ENCODE measurements at regions not wholly inside any gene's neighbourhood (a gene's known extent, or its start where the extent isn't known, plus 50 kb on each side); places are given as distances from the start of the nearest gene placed in this dataset.

GRCh38 chr9:23630488-23630887 lies 195.6 kb downstream of the ELAVL2 start:
- TF ChIP-seq MAX (IDR thresholded peaks at IDR 0.05; ENCODE audit: low read depth, low read length) (no peak), MYC (IDR thresholded peaks at IDR 0.05; ENCODE audit: low read depth, low read length) (no peak), POLR2A (IDR thresholded peaks at IDR 0.05; ENCODE audit: extremely low read depth, insufficient read length) (no peak)
- TF ChIP-seq, protein P1, sequence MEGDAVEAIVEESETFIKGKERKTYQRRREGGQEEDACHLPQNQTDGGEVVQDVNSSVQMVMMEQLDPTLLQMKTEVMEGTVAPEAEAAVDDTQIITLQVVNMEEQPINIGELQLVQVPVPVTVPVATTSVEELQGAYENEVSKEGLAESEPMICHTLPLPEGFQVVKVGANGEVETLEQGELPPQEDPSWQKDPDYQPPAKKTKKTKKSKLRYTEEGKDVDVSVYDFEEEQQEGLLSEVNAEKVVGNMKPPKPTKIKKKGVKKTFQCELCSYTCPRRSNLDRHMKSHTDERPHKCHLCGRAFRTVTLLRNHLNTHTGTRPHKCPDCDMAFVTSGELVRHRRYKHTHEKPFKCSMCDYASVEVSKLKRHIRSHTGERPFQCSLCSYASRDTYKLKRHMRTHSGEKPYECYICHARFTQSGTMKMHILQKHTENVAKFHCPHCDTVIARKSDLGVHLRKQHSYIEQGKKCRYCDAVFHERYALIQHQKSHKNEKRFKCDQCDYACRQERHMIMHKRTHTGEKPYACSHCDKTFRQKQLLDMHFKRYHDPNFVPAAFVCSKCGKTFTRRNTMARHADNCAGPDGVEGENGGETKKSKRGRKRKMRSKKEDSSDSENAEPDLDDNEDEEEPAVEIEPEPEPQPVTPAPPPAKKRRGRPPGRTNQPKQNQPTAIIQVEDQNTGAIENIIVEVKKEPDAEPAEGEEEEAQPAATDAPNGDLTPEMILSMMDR (IDR thresholded peaks at IDR 0.05; ENCODE audit: low read depth, low read length) = no peak
- no peak for DNase-seq (ENCODE audit: low read depth)
- no peak overlapping the region for H3K4me3 ChIP-seq (ENCODE audit: low read depth, low read length)

DNA sequence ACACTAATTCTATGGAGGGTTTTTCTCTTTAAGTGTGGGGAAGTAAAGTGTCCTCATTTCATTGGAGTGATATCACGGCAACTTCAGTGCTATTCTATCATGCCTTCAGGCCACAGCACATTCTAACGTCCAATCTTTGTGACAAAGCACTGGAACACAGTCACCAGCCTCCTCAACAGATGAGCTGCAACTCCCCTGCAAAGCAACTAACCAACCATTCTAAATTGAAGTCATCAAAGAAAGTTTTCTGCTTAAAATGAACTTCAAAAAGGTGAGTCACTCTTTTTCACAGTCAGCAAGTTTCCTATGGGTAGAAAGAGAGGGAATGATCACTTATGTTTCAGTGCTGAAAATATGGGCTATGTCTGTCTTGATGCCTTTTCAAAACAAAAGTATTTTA lies 190.8 kb downstream of the ELAVL2 start:
- DNase-seq (ENCODE audit: low read depth) = no peak
- H3K4me3 ChIP-seq (ENCODE audit: low read depth, low read length) = no peak overlapping the region
- TF ChIP-seq MYC (IDR thresholded peaks at IDR 0.05; ENCODE audit: low read depth, low read length) = no peak
- TF ChIP-seq POLR2A (IDR thresholded peaks at IDR 0.05; ENCODE audit: extremely low read depth, insufficient read length) = no peak
- TF ChIP-seq MAX (IDR thresholded peaks at IDR 0.05; ENCODE audit: low read depth, low read length) = no peak
- TF ChIP-seq, protein P1 (IDR thresholded peaks at IDR 0.05; ENCODE audit: low read depth, low read length) = no peak

DNA sequence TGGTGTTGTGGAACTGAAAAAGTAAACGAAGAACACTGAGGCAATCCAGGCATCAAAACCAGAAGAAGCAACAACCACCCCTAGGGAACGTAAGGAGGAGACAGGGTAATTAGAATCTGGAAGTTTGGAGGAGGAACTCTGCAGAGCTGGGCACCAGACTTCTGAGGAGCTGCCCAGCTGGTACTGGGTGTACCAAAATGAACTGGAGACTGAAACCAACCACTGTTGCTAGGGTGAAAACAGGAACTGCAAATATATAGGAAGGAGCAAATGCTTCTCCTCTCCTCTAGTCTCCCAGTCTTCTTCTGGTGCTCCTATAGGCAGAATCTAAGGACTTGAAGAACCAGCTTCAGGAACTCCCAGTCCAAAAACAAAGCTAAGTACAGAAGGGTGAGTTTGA lies 189.8 kb downstream of the ELAVL2 start:
- no peak for DNase-seq (ENCODE audit: low read depth)
- H3K4me3 ChIP-seq (ENCODE audit: low read depth, low read length) = no peak overlapping the region
- TF ChIP-seq POLR2A (IDR thresholded peaks at IDR 0.05; ENCODE audit: extremely low read depth, insufficient read length) = no peak

GRCh38 chr9:23638011-23638410 lies 188.0 kb downstream of the ELAVL2 start:
- DNase-seq (ENCODE audit: low read depth) = no peak
- TF ChIP-seq MAX (IDR thresholded peaks at IDR 0.05; ENCODE audit: low read depth, low read length) = no peak
- no peak for TF ChIP-seq MYC (IDR thresholded peaks at IDR 0.05; ENCODE audit: low read depth, low read length)
- TF ChIP-seq, protein P1 (IDR thresholded peaks at IDR 0.05; ENCODE audit: low read depth, low read length) = no peak
- no peak for TF ChIP-seq POLR2A (IDR thresholded peaks at IDR 0.05; ENCODE audit: extremely low read depth, insufficient read length)
- no peak overlapping the region for H3K4me3 ChIP-seq (ENCODE audit: low read depth, low read length)

GRCh38 chr9:23638837-23639426 lies 187.1 kb downstream of the ELAVL2 start:
- TF ChIP-seq POLR2A (IDR thresholded peaks at IDR 0.05; ENCODE audit: extremely low read depth, insufficient read length) (no peak), MAX (IDR thresholded peaks at IDR 0.05; ENCODE audit: low read depth, low read length) (no peak), MYC (IDR thresholded peaks at IDR 0.05; ENCODE audit: low read depth, low read length) (no peak)
- TF ChIP-seq, protein P1 (IDR thresholded peaks at IDR 0.05; ENCODE audit: low read depth, low read length) = no peak
- DNase-seq (ENCODE audit: low read depth) = no peak
- H3K4me3 ChIP-seq (ENCODE audit: low read depth, low read length) = no peak overlapping the region
